GM23338 (cell line): ENCODE measurements at regions not wholly inside any gene's neighbourhood (a gene's known extent, or its start where the extent isn't known, plus 50 kb on each side); places are given as distances from the start of the nearest gene placed in this dataset.

Experiments used
- CREB1 ChIP-seq: fragments of 250-450 bp; sonication (Bioruptor Pico); IDR thresholded peaks from 2 replicates; pipeline ENCODE4 v1.5.0; 2020; ENCODE audit warnings: low read depth, mild to moderate bottlenecking, moderate library complexity
- CTCF ChIP-seq, 2 experiments: fragments of 200-600 bp in 1 of 2; sonication (generic) in 1 of 2; conservative IDR thresholded peaks; 2 replicates each; pipeline versions ENCODE4 v1.5.1 to v1.6.1; 2016 to 2017; ENCODE audit warnings: antibody characterized with exemption in 2 of 2, low read depth in 2 of 2, mild to moderate bottlenecking in 2 of 2, moderate library complexity in 1 of 2
- ETS1 ChIP-seq: IDR thresholded peaks from 2 replicates; pipeline ENCODE4 v1.6.1; 2016; ENCODE audit warnings: antibody characterized with exemption
- EZH2 ChIP-seq: fragments of 200-600 bp; sonication (generic); IDR thresholded peaks from one replicate; pipeline ENCODE4 v1.8.0; 2017; ENCODE audit warnings: antibody characterized with exemption, mild to moderate bottlenecking, low read depth; ENCODE audit not compliant: unreplicated experiment
- EZH2phosphoT487 ChIP-seq: fragments of 200-600 bp; sonication (generic); IDR thresholded peaks from one replicate; pipeline ENCODE4 v1.8.1; 2018; ENCODE audit warnings: antibody characterized with exemption; ENCODE audit not compliant: unreplicated experiment
- NANOG ChIP-seq: IDR thresholded peaks from 2 replicates; pipeline ENCODE4 v1.6.1; 2016; ENCODE audit warnings: antibody characterized with exemption, borderline replicate concordance
- POLR2AphosphoS5 ChIP-seq: IDR thresholded peaks from 2 replicates; pipeline ENCODE4 v1.6.1; 2016; ENCODE audit warnings: antibody characterized with exemption, low read depth
- REST ChIP-seq: IDR thresholded peaks from one replicate; pipeline ENCODE4 v1.6.1; 2018; ENCODE audit warnings: antibody characterized with exemption; ENCODE audit not compliant: unreplicated experiment

- TF ChIP-seq CTCF (conservative IDR thresholded peaks at IDR 0.05; ENCODE audit: low read depth in 2 of 2) (no peak), POLR2AphosphoS5 (no peak), EZH2phosphoT487 (no peak), REST (no peak), EZH2 (no peak), CREB1 (CRISPR knock-in tag) (no peak), ETS1 (no peak), NANOG (no peak)
These were observed 95.8 kb upstream of the DSEL start for GRCh38 chr18:67612281-67612680.
